ENCODE measurements at regions not wholly inside any gene's neighbourhood (a gene's known extent, or its start where the extent isn't known, plus 50 kb on each side); places are given as distances from the start of the nearest gene placed in this dataset.

GRCh38 chr7:70884440-70884764 is 247.5 kb upstream of the GALNT17 start (continued):
- TF ChIP-seq CHD7 (IDR thresholded peaks at IDR 0.05; ENCODE audit: insufficient replicate concordance, low read length), result peak; percentile 55
- no peak for TF ChIP-seq CBX5 (IDR thresholded peaks at IDR 0.05; ENCODE audit: low read depth, low read length)
- TF ChIP-seq TCF12 (IDR thresholded peaks at IDR 0.05; ENCODE audit: low read depth, low read length), result no peak
- no peak for TF ChIP-seq RNF2 (IDR thresholded peaks at IDR 0.05; ENCODE audit: borderline replicate concordance, low read depth, low read length, missing control alignments, poor library complexity, severe bottlenecking)
- no peak for TF ChIP-seq SRF (IDR thresholded peaks at IDR 0.05; ENCODE audit: low read depth, low read length)
- TF ChIP-seq POU5F1 (IDR thresholded peaks at IDR 0.05; ENCODE audit: low read depth, low read length), result peak; percentile 74; the same call in 1 of the 2 replicates
- no peak for TF ChIP-seq MAX (IDR thresholded peaks at IDR 0.05)
- TF ChIP-seq ZNF274 (IDR thresholded peaks at IDR 0.05; ENCODE audit: borderline replicate concordance, extremely low read depth, low read length), result no peak
- no peak for TF ChIP-seq BACH1 (IDR thresholded peaks at IDR 0.05; ENCODE audit: low read length)
- no peak for TF ChIP-seq JUND (IDR thresholded peaks at IDR 0.05; ENCODE audit: low read length)
- TF ChIP-seq RXRA (IDR thresholded peaks at IDR 0.05; ENCODE audit: insufficient read depth, low read depth, low read length), result no peak
- no peak for TF ChIP-seq SIRT6 (IDR thresholded peaks at IDR 0.05; ENCODE audit: low read length)
- peak; percentile 75 for TF ChIP-seq CEBPB (IDR thresholded peaks at IDR 0.05; ENCODE audit: low read depth, low read length)
- TF ChIP-seq BRCA1 (IDR thresholded peaks at IDR 0.05; ENCODE audit: low read depth, low read length), result no peak

Measured in H1 (cell line).